ENCODE measurements at regions not wholly inside any gene's neighbourhood (a gene's known extent, or its start where the extent isn't known, plus 50 kb on each side); places are given as distances from the start of the nearest gene placed in this dataset.

DNA sequence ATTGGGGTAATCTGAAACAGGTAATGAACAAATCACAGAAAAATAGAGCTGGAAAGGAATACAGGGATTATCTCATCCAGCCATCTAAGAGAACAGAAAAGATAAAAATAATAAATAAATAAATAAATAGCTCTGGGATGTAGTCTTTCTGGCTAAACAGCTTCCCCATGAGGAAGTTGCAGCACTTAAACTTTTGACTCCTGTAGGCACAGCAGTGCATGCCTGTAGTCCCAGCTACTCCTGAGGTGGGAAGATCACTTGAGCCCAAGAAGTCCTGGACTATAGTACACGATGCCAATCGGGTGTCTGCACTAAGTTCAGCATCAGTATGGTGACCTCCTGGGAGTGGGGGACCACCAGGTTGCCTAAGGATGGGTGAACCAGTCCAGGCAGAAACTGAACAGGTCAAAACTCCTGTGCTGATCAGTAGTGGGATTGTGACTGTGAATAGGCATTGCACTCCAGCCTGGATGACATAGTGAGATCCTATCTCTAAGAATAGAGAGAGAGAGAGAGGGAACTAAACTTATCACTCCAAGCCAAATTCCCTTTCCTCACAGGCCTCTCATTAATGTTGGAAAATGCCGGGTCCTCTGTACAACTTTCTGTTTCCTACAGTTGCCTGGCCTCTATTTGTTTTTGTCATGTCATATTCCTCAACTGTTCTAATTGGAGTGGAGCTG lies 61.7 kb upstream of the CDK13 start:
- H3K27ac ChIP-seq = no peak overlapping the region
- WGBS (ENCODE audit: low lambda C conversion rate, missing lambda C conversion rate) = 66% methylated on average over 3 of the region's 3 CpGs
- peaks cover 13% of the 10 kb centered on the region for H3K4me1 ChIP-seq (ENCODE audit: insufficient read depth)
- H3K27me3 ChIP-seq = no peaks in the 10 kb centered on the region
- H3K4me3 ChIP-seq = no peak overlapping the region
- H3K36me3 ChIP-seq (replicated peaks; ENCODE audit: insufficient read depth, low read depth) = no peaks in the 10 kb centered on the region
- TF ChIP-seq, protein P1, sequence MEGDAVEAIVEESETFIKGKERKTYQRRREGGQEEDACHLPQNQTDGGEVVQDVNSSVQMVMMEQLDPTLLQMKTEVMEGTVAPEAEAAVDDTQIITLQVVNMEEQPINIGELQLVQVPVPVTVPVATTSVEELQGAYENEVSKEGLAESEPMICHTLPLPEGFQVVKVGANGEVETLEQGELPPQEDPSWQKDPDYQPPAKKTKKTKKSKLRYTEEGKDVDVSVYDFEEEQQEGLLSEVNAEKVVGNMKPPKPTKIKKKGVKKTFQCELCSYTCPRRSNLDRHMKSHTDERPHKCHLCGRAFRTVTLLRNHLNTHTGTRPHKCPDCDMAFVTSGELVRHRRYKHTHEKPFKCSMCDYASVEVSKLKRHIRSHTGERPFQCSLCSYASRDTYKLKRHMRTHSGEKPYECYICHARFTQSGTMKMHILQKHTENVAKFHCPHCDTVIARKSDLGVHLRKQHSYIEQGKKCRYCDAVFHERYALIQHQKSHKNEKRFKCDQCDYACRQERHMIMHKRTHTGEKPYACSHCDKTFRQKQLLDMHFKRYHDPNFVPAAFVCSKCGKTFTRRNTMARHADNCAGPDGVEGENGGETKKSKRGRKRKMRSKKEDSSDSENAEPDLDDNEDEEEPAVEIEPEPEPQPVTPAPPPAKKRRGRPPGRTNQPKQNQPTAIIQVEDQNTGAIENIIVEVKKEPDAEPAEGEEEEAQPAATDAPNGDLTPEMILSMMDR (IDR thresholded peaks at IDR 0.05; ENCODE audit: poor library complexity) = no peak
- no peak for TF ChIP-seq EZH2phosphoT487 (IDR thresholded peaks at IDR 0.05; ENCODE audit: low read depth, severe bottlenecking, unreplicated experiment)
- TF ChIP-seq EZH2 (IDR thresholded peaks at IDR 0.05; ENCODE audit: borderline replicate concordance) = no peak
- H3K79me2 ChIP-seq = no peaks in the 10 kb centered on the region
- H3K9me2 ChIP-seq (replicated peaks; ENCODE audit: insufficient read depth) = no peaks in the 10 kb centered on the region
- no peaks in the 10 kb centered on the region for H3K9me3 ChIP-seq (ENCODE audit: low read depth)
- no peak for DNase-seq (ENCODE audit: low spot score)
- no peak overlapping the region for H3K4me2 ChIP-seq
- H2AFZ ChIP-seq = no peak overlapping the region
- H4K20me1 ChIP-seq (ENCODE audit: insufficient read depth, poor library complexity, severe bottlenecking) = no peaks in the 10 kb centered on the region

DNA sequence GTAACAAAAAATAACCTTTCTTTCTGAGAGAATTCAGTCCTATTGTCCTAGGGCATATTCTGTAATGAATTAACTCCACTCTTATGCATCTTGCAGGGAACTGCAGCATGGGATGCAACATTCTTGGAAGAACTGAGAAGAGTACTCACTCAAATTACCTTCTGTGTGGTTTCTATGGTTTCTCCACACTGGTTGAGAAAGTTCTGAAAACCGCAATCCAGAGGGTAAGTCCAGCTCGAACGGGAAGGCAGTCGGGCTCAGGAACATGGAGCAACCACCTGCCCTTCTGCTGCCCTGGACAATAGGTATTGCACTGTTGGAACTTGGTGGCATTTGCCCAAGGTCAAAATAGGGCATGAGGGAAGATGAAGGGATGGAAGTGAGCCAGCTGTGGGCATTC lies 59.6 kb upstream of the CDK13 start:
- Histone ChIP-seq H3K27ac (no peak overlapping the region), H3K36me3 (replicated peaks; ENCODE audit: insufficient read depth, low read depth) (no peaks in the 10 kb centered on the region), H3K27me3 (no peaks in the 10 kb centered on the region), H3K79me2 (no peaks in the 10 kb centered on the region), H3K9me3 (ENCODE audit: low read depth) (no peaks in the 10 kb centered on the region), H3K4me2 (no peak overlapping the region), H3K4me3 (no peak overlapping the region), H3K9me2 (replicated peaks; ENCODE audit: insufficient read depth) (no peaks in the 10 kb centered on the region), H3K4me1 (ENCODE audit: insufficient read depth) (peaks cover 13% of the 10 kb centered on the region), H4K20me1 (ENCODE audit: insufficient read depth, poor library complexity, severe bottlenecking) (no peaks in the 10 kb centered on the region), H2AFZ (no peak overlapping the region)
- WGBS (ENCODE audit: low lambda C conversion rate, missing lambda C conversion rate) = 92% methylated on average over 4 of the region's 4 CpGs
- DNase-seq (ENCODE audit: low spot score) = no peak
- TF ChIP-seq, protein P1 (IDR thresholded peaks at IDR 0.05; ENCODE audit: poor library complexity) = no peak
- no peak for TF ChIP-seq EZH2phosphoT487 (IDR thresholded peaks at IDR 0.05; ENCODE audit: low read depth, severe bottlenecking, unreplicated experiment)
- TF ChIP-seq EZH2 (IDR thresholded peaks at IDR 0.05; ENCODE audit: borderline replicate concordance) = no peak

DNA sequence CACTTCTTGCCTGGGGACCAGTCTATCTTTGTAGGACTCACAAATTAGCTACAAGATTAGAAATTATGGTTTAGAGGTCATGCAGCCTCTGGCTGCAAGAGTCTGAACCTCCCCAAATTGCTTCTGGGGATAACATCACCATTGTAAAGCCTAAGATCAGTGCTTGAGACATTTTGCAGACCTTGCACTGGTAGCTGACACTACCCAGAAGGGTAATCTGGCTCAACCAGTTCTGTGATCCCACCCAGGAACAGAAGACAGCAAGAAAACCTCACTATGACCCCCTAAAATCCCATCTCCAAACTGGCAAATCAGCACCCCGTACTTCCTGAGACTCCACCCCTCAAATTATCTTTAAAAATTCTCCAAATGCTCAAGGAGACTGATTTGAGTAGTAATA lies 58.2 kb upstream of the CDK13 start:
- H2AFZ ChIP-seq = no peak overlapping the region
- no peak for TF ChIP-seq EZH2 (IDR thresholded peaks at IDR 0.05; ENCODE audit: borderline replicate concordance)
- TF ChIP-seq EZH2phosphoT487 (IDR thresholded peaks at IDR 0.05; ENCODE audit: low read depth, severe bottlenecking, unreplicated experiment) = no peak
- TF ChIP-seq, protein P1 (IDR thresholded peaks at IDR 0.05; ENCODE audit: poor library complexity) = no peak
- no peaks in the 10 kb centered on the region for H3K27me3 ChIP-seq
- peak overlapping the region; percentile 38 for H3K4me2 ChIP-seq
- WGBS (ENCODE audit: low lambda C conversion rate, missing lambda C conversion rate) = 5% methylated on average over 1 of the region's 1 CpG
- no peaks in the 10 kb centered on the region for H3K9me3 ChIP-seq (ENCODE audit: low read depth)
- H3K4me3 ChIP-seq = no peak overlapping the region
- no peaks in the 10 kb centered on the region for H3K36me3 ChIP-seq (replicated peaks; ENCODE audit: insufficient read depth, low read depth)
- H4K20me1 ChIP-seq (ENCODE audit: insufficient read depth, poor library complexity, severe bottlenecking) = no peaks in the 10 kb centered on the region
- no peak for DNase-seq (ENCODE audit: low spot score)
- H3K79me2 ChIP-seq = no peaks in the 10 kb centered on the region
- peaks cover 13% of the 10 kb centered on the region for H3K4me1 ChIP-seq (ENCODE audit: insufficient read depth)
- no peaks in the 10 kb centered on the region for H3K9me2 ChIP-seq (replicated peaks; ENCODE audit: insufficient read depth)
- peak overlapping the region; percentile 65 for H3K27ac ChIP-seq

All from hepatocyte (in vitro differentiated cells).